ENCODE measurements at regions not wholly inside any gene's neighbourhood (a gene's known extent, or its start where the extent isn't known, plus 50 kb on each side); places are given as distances from the start of the nearest gene placed in this dataset.

- TF ChIP-seq YY1 (IDR thresholded peaks at IDR 0.05; ENCODE audit: insufficient read depth, insufficient read length) = no peak
- Histone ChIP-seq H3K4me3 (ENCODE audit: insufficient read length, low read depth) (no peak overlapping the region), H3K36me3 (ENCODE audit: insufficient read depth, insufficient read length, low read length) (no peaks in the 10 kb centered on the region), H3K27me3 (ENCODE audit: insufficient read depth, insufficient read length) (no peaks in the 10 kb centered on the region), H3K9me3 (ENCODE audit: insufficient read depth, low read length) (no peaks in the 10 kb centered on the region), H3K4me1 (ENCODE audit: insufficient read depth, insufficient read length) (no peaks in the 10 kb centered on the region), H3K9ac (ENCODE audit: insufficient read length, low read depth) (no peak overlapping the region)
- no peak for DNase-seq (ENCODE audit: low read depth, low spot score)
Measured at GRCh38 chr1:91575909-91576519, 75.4 kb downstream of the CDC7 start.

- Histone ChIP-seq H3K27me3 (ENCODE audit: insufficient read depth, insufficient read length) (no peaks in the 10 kb centered on the region), H3K9ac (ENCODE audit: insufficient read length, low read depth) (no peak overlapping the region), H3K9me3 (ENCODE audit: insufficient read depth, low read length) (no peaks in the 10 kb centered on the region), H3K4me1 (ENCODE audit: insufficient read depth, insufficient read length) (no peaks in the 10 kb centered on the region), H3K4me3 (ENCODE audit: insufficient read length, low read depth) (no peak overlapping the region), H3K36me3 (ENCODE audit: insufficient read depth, insufficient read length, low read length) (no peaks in the 10 kb centered on the region)
- TF ChIP-seq SUZ12 (IDR thresholded peaks at IDR 0.05; ENCODE audit: extremely low read depth, insufficient read depth, insufficient read length) (no peak), ZNF274 (IDR thresholded peaks at IDR 0.05; ENCODE audit: low read depth, low read length) (no peak), YY1 (IDR thresholded peaks at IDR 0.05; ENCODE audit: insufficient read depth, insufficient read length) (no peak)
- no peak for DNase-seq (ENCODE audit: low read depth, low spot score)
Measured at GRCh38 chr1:91578320-91579109, 77.9 kb downstream of the CDC7 start.

GRCh38 chr1:91579658-91580228 is 79.1 kb downstream of the CDC7 start:
- DNase-seq (ENCODE audit: low read depth, low spot score) = no peak
- no peaks in the 10 kb centered on the region for H3K4me1 ChIP-seq (ENCODE audit: insufficient read depth, insufficient read length)

GRCh38 chr1:91582431-91582921 is 81.8 kb downstream of the CDC7 start:
- TF ChIP-seq SUZ12 (IDR thresholded peaks at IDR 0.05; ENCODE audit: extremely low read depth, insufficient read depth, insufficient read length) (no peak), ZNF274 (IDR thresholded peaks at IDR 0.05; ENCODE audit: low read depth, low read length) (no peak), YY1 (IDR thresholded peaks at IDR 0.05; ENCODE audit: insufficient read depth, insufficient read length) (no peak)
- DNase-seq (ENCODE audit: low read depth, low spot score) = no peak
- no peak overlapping the region for H3K9ac ChIP-seq (ENCODE audit: insufficient read length, low read depth)
- no peaks in the 10 kb centered on the region for H3K27me3 ChIP-seq (ENCODE audit: insufficient read depth, insufficient read length)
- no peaks in the 10 kb centered on the region for H3K9me3 ChIP-seq (ENCODE audit: insufficient read depth, low read length)
- H3K36me3 ChIP-seq (ENCODE audit: insufficient read depth, insufficient read length, low read length) = no peaks in the 10 kb centered on the region
- H3K4me1 ChIP-seq (ENCODE audit: insufficient read depth, insufficient read length) = peaks cover 3% of the 10 kb centered on the region
- H3K4me3 ChIP-seq (ENCODE audit: insufficient read length, low read depth) = no peak overlapping the region

More at GRCh38 chr1:91579658-91580228, 79.1 kb downstream of the CDC7 start:
- Histone ChIP-seq H3K36me3 (ENCODE audit: insufficient read depth, insufficient read length, low read length) (no peaks in the 10 kb centered on the region), H3K27me3 (ENCODE audit: insufficient read depth, insufficient read length) (no peaks in the 10 kb centered on the region), H3K9me3 (ENCODE audit: insufficient read depth, low read length) (no peaks in the 10 kb centered on the region), H3K4me3 (ENCODE audit: insufficient read length, low read depth) (no peak overlapping the region), H3K9ac (ENCODE audit: insufficient read length, low read depth) (no peak overlapping the region)
- no peak for TF ChIP-seq ZNF274 (IDR thresholded peaks at IDR 0.05; ENCODE audit: low read depth, low read length)
- no peak for TF ChIP-seq SUZ12 (IDR thresholded peaks at IDR 0.05; ENCODE audit: extremely low read depth, insufficient read depth, insufficient read length)
- TF ChIP-seq YY1 (IDR thresholded peaks at IDR 0.05; ENCODE audit: insufficient read depth, insufficient read length) = no peak

GRCh38 chr1:91583326-91583755 is 82.7 kb downstream of the CDC7 start:
- Histone ChIP-seq H3K4me1 (ENCODE audit: insufficient read depth, insufficient read length) (peaks cover 3% of the 10 kb centered on the region), H3K9me3 (ENCODE audit: insufficient read depth, low read length) (no peaks in the 10 kb centered on the region), H3K4me3 (ENCODE audit: insufficient read length, low read depth) (no peak overlapping the region), H3K9ac (ENCODE audit: insufficient read length, low read depth) (no peak overlapping the region), H3K27me3 (ENCODE audit: insufficient read depth, insufficient read length) (no peaks in the 10 kb centered on the region), H3K36me3 (ENCODE audit: insufficient read depth, insufficient read length, low read length) (no peaks in the 10 kb centered on the region)
- no peak for DNase-seq (ENCODE audit: low read depth, low spot score)
- TF ChIP-seq SUZ12 (IDR thresholded peaks at IDR 0.05; ENCODE audit: extremely low read depth, insufficient read depth, insufficient read length) (no peak), ZNF274 (IDR thresholded peaks at IDR 0.05; ENCODE audit: low read depth, low read length) (no peak), YY1 (IDR thresholded peaks at IDR 0.05; ENCODE audit: insufficient read depth, insufficient read length) (no peak)

- TF ChIP-seq ZNF274 (IDR thresholded peaks at IDR 0.05; ENCODE audit: low read depth, low read length) = no peak
- TF ChIP-seq YY1 (IDR thresholded peaks at IDR 0.05; ENCODE audit: insufficient read depth, insufficient read length) = no peak
- no peak for TF ChIP-seq SUZ12 (IDR thresholded peaks at IDR 0.05; ENCODE audit: extremely low read depth, insufficient read depth, insufficient read length)
- Histone ChIP-seq H3K36me3 (ENCODE audit: insufficient read depth, insufficient read length, low read length) (no peaks in the 10 kb centered on the region), H3K4me3 (ENCODE audit: insufficient read length, low read depth) (no peak overlapping the region), H3K4me1 (ENCODE audit: insufficient read depth, insufficient read length) (peaks cover 3% of the 10 kb centered on the region), H3K9ac (ENCODE audit: insufficient read length, low read depth) (no peak overlapping the region), H3K27me3 (ENCODE audit: insufficient read depth, insufficient read length) (no peaks in the 10 kb centered on the region), H3K9me3 (ENCODE audit: insufficient read depth, low read length) (no peaks in the 10 kb centered on the region)
- no peak for DNase-seq (ENCODE audit: low read depth, low spot score)
Measured at GRCh38 chr1:91584309-91584708, 83.7 kb downstream of the CDC7 start.

GRCh38 chr1:91584878-91585277 is 84.2 kb downstream of the CDC7 start:
- Histone ChIP-seq H3K9me3 (ENCODE audit: insufficient read depth, low read length) (no peaks in the 10 kb centered on the region), H3K27me3 (ENCODE audit: insufficient read depth, insufficient read length) (no peaks in the 10 kb centered on the region), H3K4me3 (ENCODE audit: insufficient read length, low read depth) (no peak overlapping the region), H3K4me1 (ENCODE audit: insufficient read depth, insufficient read length) (peaks cover 3% of the 10 kb centered on the region), H3K36me3 (ENCODE audit: insufficient read depth, insufficient read length, low read length) (no peaks in the 10 kb centered on the region), H3K9ac (ENCODE audit: insufficient read length, low read depth) (no peak overlapping the region)
- DNase-seq (ENCODE audit: low read depth, low spot score) = no peak
- TF ChIP-seq SUZ12 (IDR thresholded peaks at IDR 0.05; ENCODE audit: extremely low read depth, insufficient read depth, insufficient read length) (no peak), ZNF274 (IDR thresholded peaks at IDR 0.05; ENCODE audit: low read depth, low read length) (no peak), YY1 (IDR thresholded peaks at IDR 0.05; ENCODE audit: insufficient read depth, insufficient read length) (no peak)

Measured in NT2/D1 (cell line).